GM12878 (cell line): ENCODE measurements at regions not wholly inside any gene's neighbourhood (a gene's known extent, or its start where the extent isn't known, plus 50 kb on each side); places are given as distances from the start of the nearest gene placed in this dataset.

Source experiments
- ATAC-seq: fragments of 200-7000 bp; cut with Tn5 transposase; 3 replicates; pipeline ENCODE4 v1.9.1; 2020; ENCODE audit warnings: mild to moderate bottlenecking, moderate library complexity
- BruUV-seq: library from RNA; stranded (reverse); fragments of 400-500 nt; replicated peaks from 2 replicates; lab custom pipeline; 2021; lab: Mats Ljungman, UMichigan
- CTCF ChIA-PET: fragments of 300-600 bp; sonication (Branson Sonifier 250); formaldehyde crosslinking; extraction: SDS; loops from one replicate; lab custom pipeline; 2021; ENCODE audit warnings: inconsistent platforms; lab: Yijun Ruan, JAX
- POLR2A ChIA-PET: fragments of 350-600 bp; formaldehyde crosslinking; extraction: SDS; loops from one replicate; lab custom pipeline; 2021; ENCODE audit warnings: inconsistent platforms; lab: Charles Lee
- RAD21 ChIA-PET: fragments of 300-600 bp; sonication (Branson Sonifier 250); formaldehyde crosslinking; loops from one replicate; lab custom pipeline; 2023; ENCODE audit warnings: antibody characterized with exemption; ENCODE audit not compliant: unreplicated experiment; lab: Charles Lee
- SMC1A ChIA-PET: fragments of 300-600 bp; sonication (Branson Sonifier 250); formaldehyde crosslinking; loops from one replicate; lab custom pipeline; 2023; ENCODE audit not compliant: unreplicated experiment, uncharacterized antibody; lab: Charles Lee
- DNase-seq: peaks from one replicate; pipeline ENCODE4 v3.0.0-alpha.2; 2011; ENCODE audit warnings: low read depth, low spot score
- FAIRE-seq: peaks from 3 replicates; lab custom pipeline; 2011; peaks lifted over from hg19 to GRCh38; lab: Jason Lieb, UNC
- H2AFZ ChIP-seq: 2 replicates; pipeline ENCODE4 v1.6.0; 2011; ENCODE audit warnings: low read depth, low read length, control low read depth; ENCODE audit not compliant: control insufficient read depth
- H3K27ac ChIP-seq: 2 replicates; pipeline ENCODE4 v1.5.1; 2011; ENCODE audit warnings: control low read depth; ENCODE audit not compliant: control insufficient read depth, insufficient read depth
- H3K27me3 ChIP-seq, 2 experiments: replicated peaks in 1 of 2; 2 replicates each; pipeline versions ENCODE4 v1.6.0 to v1.6.1; 2011; ENCODE audit warnings: low read length in 1 of 2; ENCODE audit not compliant: control insufficient read depth in 2 of 2, insufficient read depth in 2 of 2
- H3K36me3 ChIP-seq, 2 experiments: 2 replicates each; pipeline ENCODE4 v1.5.1; 2011; ENCODE audit warnings: low read length in 1 of 2; ENCODE audit not compliant: control insufficient read depth in 2 of 2, insufficient read depth in 2 of 2
- H3K4me1 ChIP-seq: 2 replicates; pipeline ENCODE4 v1.6.1; 2011; ENCODE audit warnings: mild to moderate bottlenecking, low read length, moderate library complexity, mixed read lengths; ENCODE audit not compliant: control insufficient read depth, insufficient read depth
- H3K4me2 ChIP-seq: 2 replicates; pipeline ENCODE4 v1.6.0; 2011; ENCODE audit warnings: control low read depth; ENCODE audit not compliant: control insufficient read depth, insufficient read depth
- H3K4me3 ChIP-seq: fragments of 200-600 bp; sonication (generic); 2 replicates; pipeline ENCODE4 v1.5.1; 2016
- H3K79me2 ChIP-seq: 2 replicates; pipeline ENCODE4 v1.6.0; 2011; ENCODE audit warnings: low read length; ENCODE audit not compliant: control insufficient read depth, insufficient read depth
- H3K9ac ChIP-seq: 2 replicates; pipeline ENCODE4 v1.8.0; 2011; ENCODE audit warnings: low read length, control low read depth, mixed read lengths; ENCODE audit not compliant: control insufficient read depth, insufficient read depth
- H3K9me3 ChIP-seq: replicated peaks from 3 replicates; pipeline ENCODE4 v1.5.1; 2011; ENCODE audit warnings: mild to moderate bottlenecking, low read length; ENCODE audit not compliant: control insufficient read depth, insufficient read depth
- H4K20me1 ChIP-seq: 2 replicates; pipeline ENCODE4 v1.6.0; 2011; ENCODE audit not compliant: control insufficient read depth, insufficient read depth
- BCL11A ChIP-seq: IDR thresholded peaks from 2 replicates; pipeline ENCODE4 v1.6.1; 2011; ENCODE audit warnings: low read depth, low read length
- E2F4 ChIP-seq: IDR thresholded peaks from 2 replicates; pipeline ENCODE4 v1.6.1; 2012; ENCODE audit warnings: low read depth, low read length, improper control_type of control experiment
- E2F8 ChIP-seq: fragments of 450-650 bp; IDR thresholded peaks from 2 replicates; pipeline ENCODE4 v1.6.1; 2018; ENCODE audit warnings: mild to moderate bottlenecking, low read depth, moderate library complexity; ENCODE audit not compliant: partially characterized antibody
- KAT2A ChIP-seq: conservative IDR thresholded peaks from 2 replicates; pipeline ENCODE4 v1.6.1; 2011; ENCODE audit warnings: low read depth, low read length; ENCODE audit not compliant: control insufficient read depth
- MAX ChIP-seq: IDR thresholded peaks from 2 replicates; pipeline ENCODE4 v1.6.1; 2012; ENCODE audit warnings: low read depth, low read length, improper control_type of control experiment
- PML ChIP-seq: IDR thresholded peaks from 2 replicates; pipeline ENCODE4 v1.6.1; 2012; ENCODE audit warnings: low read length, inconsistent platforms
- RAD21 ChIP-seq: IDR thresholded peaks from 2 replicates; pipeline ENCODE4 v1.6.1; 2011; ENCODE audit warnings: mild to moderate bottlenecking, low read depth, low read length, moderate library complexity; ENCODE audit not compliant: insufficient read depth
- TARDBP ChIP-seq: IDR thresholded peaks from 2 replicates; pipeline ENCODE4 v1.6.1; 2016; ENCODE audit warnings: borderline replicate concordance
- ZNF384 ChIP-seq: IDR thresholded peaks from 2 replicates; pipeline ENCODE4 v1.6.1; 2012; ENCODE audit warnings: low read depth, mild to moderate bottlenecking, low read length, improper control_type of control experiment, borderline replicate concordance
- WGBS: methylation state at CpG from one replicate; pipeline ENCODE4 v1.1.6; 2016; ENCODE audit warnings: low lambda C conversion rate; ENCODE audit not compliant: insufficient replicate concordance, insufficient coverage; ENCODE audit errors: missing lambda C conversion rate; 5-methylcytosine and 5-hydroxymethylcytosine counted together
- in situ Hi-C: fragments of 300-500 bp; cut with MboI; formaldehyde crosslinking; loops from 9 replicates; pipeline ENCODE4 v1.14.3; 2018; ENCODE audit warnings: mixed read lengths
- intact Hi-C: fragments of 100-400 bp; cut with micrococcal nuclease; formaldehyde crosslinking; loops from one replicate; pipeline ENCODE4 v1.14.2; 2022; ENCODE audit not compliant: unreplicated experiment

GRCh38 chr14:98498019-98498885 lies 773.7 kb downstream of the BCL11B start:
- no peaks in the 10 kb centered on the region for H3K79me2 ChIP-seq
- ChIA-PET CTCF (interaction anchor here (0.6 to 1.1 kb wide), 2 partner anchors 164 to 790 kb away, joined by 3 read pairs; no protein-coding TSS in a partner anchor), POLR2A (no interaction called here), SMC1A (interaction anchor here (0.6 to 1.2 kb wide), 2 partner anchors 12 to 511 kb away, joined by 3 read pairs; no protein-coding TSS in a partner anchor), RAD21 (no interaction called here)
- no peaks in the 10 kb centered on the region for H3K4me1 ChIP-seq
- H3K27me3 ChIP-seq, result no peaks in the 10 kb centered on the region
- no peaks in the 10 kb centered on the region for H4K20me1 ChIP-seq
- in situ Hi-C loops, result no loop called here
- H3K4me3 ChIP-seq, result no peak overlapping the region
- FAIRE-seq (no peak), ATAC-seq (no peak), DNase-seq (no peak)
- no peaks in the 10 kb centered on the region for H3K36me3 ChIP-seq
- H2AFZ ChIP-seq, result no peak overlapping the region
- intact Hi-C loops, result no loop called here
- no TSS peak for BruUV-seq
- 14% methylated on average over 6 of the region's 7 CpGs for WGBS
- no peak overlapping the region for H3K4me2 ChIP-seq
- H3K9ac ChIP-seq, result no peak overlapping the region
- no peak for TF ChIP-seq MAX
- TF ChIP-seq TARDBP, result no peak
- H3K9me3 ChIP-seq, result no peaks in the 10 kb centered on the region
- no peak overlapping the region for H3K27ac ChIP-seq

- Histone ChIP-seq H2AFZ (no peak overlapping the region), H3K9ac (no peak overlapping the region), H3K36me3 (no peaks in the 10 kb centered on the region), H3K9me3 (no peaks in the 10 kb centered on the region), H4K20me1 (no peaks in the 10 kb centered on the region), H3K4me3 (no peak overlapping the region), H3K27ac (no peak overlapping the region), H3K4me1 (no peaks in the 10 kb centered on the region), H3K27me3 (no peaks in the 10 kb centered on the region), H3K4me2 (no peak overlapping the region), H3K79me2 (no peaks in the 10 kb centered on the region)
- SMC1A ChIA-PET, result interaction anchor here (0.8 kb wide), 1 partner anchor 362 kb away, joined by 3 read pairs; no protein-coding TSS in a partner anchor
- no peak for FAIRE-seq
- POLR2A ChIA-PET, result no interaction called here
- BruUV-seq, result no TSS peak
- CTCF ChIA-PET, result no interaction called here
- RAD21 ChIA-PET, result no interaction called here
- in situ Hi-C loops, result no loop called here
- no peak for DNase-seq
- 33% methylated on average over 7 of the region's 7 CpGs for WGBS
- no peak for ATAC-seq
- intact Hi-C loops, result no loop called here
- TF ChIP-seq BCL11A (no peak), ZNF384 (no peak), E2F8 (no peak), PML (no peak), E2F4 (no peak), RAD21 (no peak), KAT2A (no peak)
These were observed 770.7 kb downstream of the BCL11B start for GRCh38 chr14:98501335-98501734.
